CD1c-positive myeloid dendritic cell (primary cell): ENCODE measurements at regions not wholly inside any gene's neighbourhood (a gene's known extent, or its start where the extent isn't known, plus 50 kb on each side); places are given as distances from the start of the nearest gene placed in this dataset.
"Not testable (repeated sequence)": the region's sequence is repeated elsewhere in the genome, so short reads cannot be mapped to it uniquely, and the experiment has no call there.

ENCODE experiments used
- DNase-seq: peaks from one replicate; pipeline ENCODE4 v3.0.0-alpha.2; 2016; ENCODE audit errors: extremely low spot score

GRCh38 chr12:90211017-90211416, 502.4 kb upstream of the ATP2B1 start:
- no peak for DNase-seq

GRCh38 chr12:90209029-90209428, 500.4 kb upstream of the ATP2B1 start:
- no peak for DNase-seq

GRCh38 chr12:90208379-90208778, 499.7 kb upstream of the ATP2B1 start:
- DNase-seq, result not testable (repeated sequence)

GRCh38 chr12:90207799-90208198, 499.2 kb upstream of the ATP2B1 start:
- DNase-seq, result no peak

GRCh38 chr12:90205165-90205564, 496.5 kb upstream of the ATP2B1 start:
- no peak for DNase-seq

- DNase-seq, result no peak
These were observed 494.9 kb upstream of the ATP2B1 start for GRCh38 chr12:90203556-90203955.

GRCh38 chr12:90199006-90199405, 490.4 kb upstream of the ATP2B1 start:
- peak; percentile 34 for DNase-seq

- DNase-seq, result no peak
These were observed 484.9 kb upstream of the ATP2B1 start for GRCh38 chr12:90193500-90193899.

GRCh38 chr12:90188857-90189256, 480.2 kb upstream of the ATP2B1 start:
- no peak for DNase-seq

GRCh38 chr12:90183201-90183600, 474.6 kb upstream of the ATP2B1 start:
- no peak for DNase-seq

GRCh38 chr12:90181216-90181615, 472.6 kb upstream of the ATP2B1 start:
- DNase-seq, result no peak

- DNase-seq, result no peak
These were observed 466.3 kb upstream of the ATP2B1 start for GRCh38 chr12:90174956-90175355.

- no peak for DNase-seq
These were observed 465.5 kb upstream of the ATP2B1 start for GRCh38 chr12:90174198-90174510.

- DNase-seq, result no peak
These were observed 465.0 kb upstream of the ATP2B1 start for GRCh38 chr12:90173499-90174197.

- DNase-seq, result no peak
These were observed 463.9 kb upstream of the ATP2B1 start for GRCh38 chr12:90172524-90172923.

GRCh38 chr12:90170740-90171139, 462.1 kb upstream of the ATP2B1 start:
- no peak for DNase-seq

GRCh38 chr12:90167518-90168208, 459.0 kb upstream of the ATP2B1 start:
- no peak for DNase-seq

- no peak for DNase-seq
These were observed 458.0 kb upstream of the ATP2B1 start for GRCh38 chr12:90166671-90167070.

- DNase-seq, result no peak
These were observed 457.4 kb upstream of the ATP2B1 start for GRCh38 chr12:90166012-90166411.

GRCh38 chr12:90163975-90164374, 455.3 kb upstream of the ATP2B1 start:
- DNase-seq, result no peak

GRCh38 chr12:90153827-90154226, 445.2 kb upstream of the ATP2B1 start:
- no peak for DNase-seq

- no peak for DNase-seq
These were observed 444.4 kb upstream of the ATP2B1 start for GRCh38 chr12:90152897-90153624.

- DNase-seq, result no peak
These were observed 442.9 kb upstream of the ATP2B1 start for GRCh38 chr12:90151491-90152015.
